A549 (cell line): ENCODE measurements at regions not wholly inside any gene's neighbourhood (a gene's known extent, or its start where the extent isn't known, plus 50 kb on each side); places are given as distances from the start of the nearest gene placed in this dataset.

Experiments
- ATOH8 ChIP-seq: fragments of 250-450 bp; sonication (Bioruptor Pico); IDR thresholded peaks from 2 replicates; pipeline ENCODE4 v1.5.0; 2020; ENCODE audit warnings: low read depth, mild to moderate bottlenecking, moderate library complexity
- BHLHE40 ChIP-seq: IDR thresholded peaks from 2 replicates; pipeline ENCODE4 v1.6.1; 2012; ENCODE audit warnings: low read depth, low read length, inconsistent platforms
- CTCF ChIP-seq: fragments of >200 bp; sonication (Bioruptor Twin); formaldehyde crosslinking; IDR thresholded peaks from 3 replicates; pipeline ENCODE4 v1.5.1; 2016
- EP300 ChIP-seq, 2 experiments: fragments of >200 bp; sonication (Bioruptor Twin); formaldehyde crosslinking; IDR thresholded peaks; 2 replicates in 1 of 2; 3 replicates in 1 of 2; pipeline ENCODE4 v1.6.1; 2016 to 2017
- JUN ChIP-seq, 2 experiments: fragments of >200 bp; sonication (Bioruptor Twin); formaldehyde crosslinking; IDR thresholded peaks; 2 replicates in 1 of 2; 3 replicates in 1 of 2; pipeline ENCODE4 v1.6.1; 2016 to 2017
- POLR2A ChIP-seq: IDR thresholded peaks from 2 replicates; pipeline ENCODE4 v1.6.1; 2012; ENCODE audit warnings: mild to moderate bottlenecking, low read length
- RFX5 ChIP-seq: fragments of 450-650 bp; IDR thresholded peaks from 2 replicates; pipeline ENCODE4 v1.7.1; 2014; ENCODE audit warnings: antibody characterized with exemption, mild to moderate bottlenecking, moderate library complexity
- RNF2 ChIP-seq: fragments of 200-600 bp; sonication (generic); IDR thresholded peaks from 2 replicates; pipeline ENCODE4 v1.6.1; 2016; ENCODE audit warnings: low read depth, mild to moderate bottlenecking, antibody characterized with exemption, moderate library complexity, borderline replicate concordance
- ZC3H11A ChIP-seq: fragments of 450-650 bp; IDR thresholded peaks from 2 replicates; pipeline ENCODE4 v1.6.1; 2014; ENCODE audit warnings: antibody characterized with exemption, mild to moderate bottlenecking
- ZSCAN20 ChIP-seq: fragments of 250-450 bp; sonication (Bioruptor Pico); IDR thresholded peaks from 2 replicates; pipeline ENCODE4 v1.8.0; 2022; ENCODE audit warnings: mild to moderate bottlenecking, moderate library complexity

- TF ChIP-seq CTCF (no peak), JUN (IDR thresholded peaks at IDR 0.05) (no peak), POLR2A (no peak), ZC3H11A (no peak), RFX5 (no peak), BHLHE40 (no peak), ZSCAN20 (no peak), EP300 (IDR thresholded peaks at IDR 0.05) (no peak), RNF2 (no peak), ATOH8 (CRISPR knock-in tag) (no peak)
Observed at GRCh38 chr7:24110056-24110455, 173.9 kb upstream of the NPY start.
